SH-SY5Y (cell line): ENCODE measurements at regions not wholly inside any gene's neighbourhood (a gene's known extent, or its start where the extent isn't known, plus 50 kb on each side); places are given as distances from the start of the nearest gene placed in this dataset.

ENCODE experiments used
- GATA2 ChIP-seq: IDR thresholded peaks from 2 replicates; pipeline ENCODE4 v1.6.1; 2011; ENCODE audit warnings: mild to moderate bottlenecking, low read depth, low read length
- GATA3 ChIP-seq: IDR thresholded peaks from 2 replicates; pipeline ENCODE4 v1.6.1; 2011; ENCODE audit warnings: low read depth, mild to moderate bottlenecking, low read length, moderate library complexity

GRCh38 chr5:53817183-53817582, 256.7 kb downstream of the NDUFS4 start:
- no peak for TF ChIP-seq GATA3
- no peak for TF ChIP-seq GATA2

- no peak for TF ChIP-seq GATA2
- no peak for TF ChIP-seq GATA3
Observed at GRCh38 chr5:53819482-53819881, 259.0 kb downstream of the NDUFS4 start.

GRCh38 chr5:53820119-53820801, 259.8 kb downstream of the NDUFS4 start:
- TF ChIP-seq GATA2: no peak
- no peak for TF ChIP-seq GATA3

- TF ChIP-seq GATA3 (no peak), GATA2 (no peak)
Observed at GRCh38 chr5:53820802-53821171, 260.3 kb downstream of the NDUFS4 start.

- TF ChIP-seq GATA3: no peak
- no peak for TF ChIP-seq GATA2
Observed at GRCh38 chr5:53825016-53825415, 264.6 kb downstream of the NDUFS4 start.

- TF ChIP-seq GATA3 (no peak), GATA2 (no peak)
Observed at GRCh38 chr5:53825926-53826325, 265.5 kb downstream of the NDUFS4 start.

- no peak for TF ChIP-seq GATA3
- TF ChIP-seq GATA2: no peak
Observed at GRCh38 chr5:53826504-53826903, 266.1 kb downstream of the NDUFS4 start.

- TF ChIP-seq GATA2: no peak
- no peak for TF ChIP-seq GATA3
Observed at GRCh38 chr5:53827211-53827651, 266.8 kb downstream of the NDUFS4 start.

GRCh38 chr5:53831496-53831895, 271.1 kb downstream of the NDUFS4 start:
- TF ChIP-seq GATA2 (no peak), GATA3 (no peak)
